GM12878 (cell line): ENCODE measurements at regions not wholly inside any gene's neighbourhood (a gene's known extent, or its start where the extent isn't known, plus 50 kb on each side); places are given as distances from the start of the nearest gene placed in this dataset.
"Not testable (repeated sequence)": the region's sequence is repeated elsewhere in the genome, so short reads cannot be mapped to it uniquely, and the experiment has no call there.

ENCODE experiments used
- ATAC-seq: fragments of 200-7000 bp; cut with Tn5 transposase; 3 replicates; pipeline ENCODE4 v1.9.1; 2020; ENCODE audit warnings: mild to moderate bottlenecking, moderate library complexity
- BruUV-seq: library from RNA; stranded (reverse); fragments of 400-500 nt; replicated peaks from 2 replicates; lab custom pipeline; 2021; lab: Mats Ljungman, UMichigan
- CTCF ChIA-PET: fragments of 300-600 bp; sonication (Branson Sonifier 250); formaldehyde crosslinking; extraction: SDS; loops from one replicate; lab custom pipeline; 2021; ENCODE audit warnings: inconsistent platforms; lab: Yijun Ruan, JAX
- POLR2A ChIA-PET: fragments of 350-600 bp; formaldehyde crosslinking; extraction: SDS; loops from one replicate; lab custom pipeline; 2021; ENCODE audit warnings: inconsistent platforms; lab: Charles Lee
- RAD21 ChIA-PET: fragments of 300-600 bp; sonication (Branson Sonifier 250); formaldehyde crosslinking; loops from one replicate; lab custom pipeline; 2023; ENCODE audit warnings: antibody characterized with exemption; ENCODE audit not compliant: unreplicated experiment; lab: Charles Lee
- SMC1A ChIA-PET: fragments of 300-600 bp; sonication (Branson Sonifier 250); formaldehyde crosslinking; loops from one replicate; lab custom pipeline; 2023; ENCODE audit not compliant: unreplicated experiment, uncharacterized antibody; lab: Charles Lee
- DNase-seq: peaks from one replicate; pipeline ENCODE4 v3.0.0-alpha.2; 2011; ENCODE audit warnings: low read depth, low spot score
- FAIRE-seq: peaks from 3 replicates; lab custom pipeline; 2011; peaks lifted over from hg19 to GRCh38; lab: Jason Lieb, UNC
- H2AFZ ChIP-seq: 2 replicates; pipeline ENCODE4 v1.6.0; 2011; ENCODE audit warnings: low read depth, low read length, control low read depth; ENCODE audit not compliant: control insufficient read depth
- H3K27ac ChIP-seq: 2 replicates; pipeline ENCODE4 v1.5.1; 2011; ENCODE audit warnings: control low read depth; ENCODE audit not compliant: control insufficient read depth, insufficient read depth
- H3K27me3 ChIP-seq, 2 experiments: replicated peaks in 1 of 2; 2 replicates each; pipeline versions ENCODE4 v1.6.0 to v1.6.1; 2011; ENCODE audit warnings: low read length in 1 of 2; ENCODE audit not compliant: control insufficient read depth in 2 of 2, insufficient read depth in 2 of 2
- H3K36me3 ChIP-seq, 2 experiments: 2 replicates each; pipeline ENCODE4 v1.5.1; 2011; ENCODE audit warnings: low read length in 1 of 2; ENCODE audit not compliant: control insufficient read depth in 2 of 2, insufficient read depth in 2 of 2
- H3K4me1 ChIP-seq: 2 replicates; pipeline ENCODE4 v1.6.1; 2011; ENCODE audit warnings: mild to moderate bottlenecking, low read length, moderate library complexity, mixed read lengths; ENCODE audit not compliant: control insufficient read depth, insufficient read depth
- H3K4me2 ChIP-seq: 2 replicates; pipeline ENCODE4 v1.6.0; 2011; ENCODE audit warnings: control low read depth; ENCODE audit not compliant: control insufficient read depth, insufficient read depth
- H3K4me3 ChIP-seq: fragments of 200-600 bp; sonication (generic); 2 replicates; pipeline ENCODE4 v1.5.1; 2016
- H3K79me2 ChIP-seq: 2 replicates; pipeline ENCODE4 v1.6.0; 2011; ENCODE audit warnings: low read length; ENCODE audit not compliant: control insufficient read depth, insufficient read depth
- H3K9ac ChIP-seq: 2 replicates; pipeline ENCODE4 v1.8.0; 2011; ENCODE audit warnings: low read length, control low read depth, mixed read lengths; ENCODE audit not compliant: control insufficient read depth, insufficient read depth
- H3K9me3 ChIP-seq: replicated peaks from 3 replicates; pipeline ENCODE4 v1.5.1; 2011; ENCODE audit warnings: mild to moderate bottlenecking, low read length; ENCODE audit not compliant: control insufficient read depth, insufficient read depth
- H4K20me1 ChIP-seq: 2 replicates; pipeline ENCODE4 v1.6.0; 2011; ENCODE audit not compliant: control insufficient read depth, insufficient read depth
- ASH2L ChIP-seq: fragments of 300-600, 200-600 bp; sonication (generic); IDR thresholded peaks from 2 replicates; pipeline ENCODE4 v1.6.1; 2017; ENCODE audit warnings: low read depth, mild to moderate bottlenecking, borderline replicate concordance
- GABPA ChIP-seq: IDR thresholded peaks from 2 replicates; pipeline ENCODE4 v1.6.1; 2014; ENCODE audit warnings: antibody characterized with exemption, low read depth, mild to moderate bottlenecking, inconsistent platforms
- KDM1A ChIP-seq: fragments of 200-600 bp; sonication (generic); IDR thresholded peaks from 2 replicates; pipeline ENCODE4 v1.6.1; 2016; ENCODE audit warnings: borderline replicate concordance
- MEF2B ChIP-seq: fragments of 450-650 bp; IDR thresholded peaks from 2 replicates; pipeline ENCODE4 v1.6.1; 2018; ENCODE audit warnings: mild to moderate bottlenecking, moderate library complexity; ENCODE audit not compliant: partially characterized antibody, poor library complexity, severe bottlenecking
- NFYA ChIP-seq: IDR thresholded peaks from 2 replicates; pipeline ENCODE4 v1.6.1; 2011; ENCODE audit warnings: low read depth, mild to moderate bottlenecking, low read length, improper control_type of control experiment, borderline replicate concordance
- RB1 ChIP-seq: fragments of 450-650 bp; formaldehyde crosslinking; IDR thresholded peaks from 2 replicates; pipeline ENCODE4 v1.6.1; 2017; ENCODE audit warnings: mild to moderate bottlenecking, borderline replicate concordance
- SKIL ChIP-seq: fragments of 450-650 bp; IDR thresholded peaks from 2 replicates; pipeline ENCODE4 v1.6.1; 2017; ENCODE audit warnings: mild to moderate bottlenecking, low read depth, inconsistent platforms; ENCODE audit not compliant: poor library complexity, severe bottlenecking
- WRNIP1 ChIP-seq: IDR thresholded peaks from 2 replicates; pipeline ENCODE4 v1.6.1; 2011; ENCODE audit warnings: low read depth, low read length, improper control_type of control experiment, borderline replicate concordance
- WGBS: methylation state at CpG from one replicate; pipeline ENCODE4 v1.1.6; 2016; ENCODE audit warnings: low lambda C conversion rate; ENCODE audit not compliant: insufficient replicate concordance, insufficient coverage; ENCODE audit errors: missing lambda C conversion rate; 5-methylcytosine and 5-hydroxymethylcytosine counted together
- in situ Hi-C: fragments of 300-500 bp; cut with MboI; formaldehyde crosslinking; loops from 9 replicates; pipeline ENCODE4 v1.14.3; 2018; ENCODE audit warnings: mixed read lengths
- intact Hi-C: fragments of 100-400 bp; cut with micrococcal nuclease; formaldehyde crosslinking; loops from one replicate; pipeline ENCODE4 v1.14.2; 2022; ENCODE audit not compliant: unreplicated experiment
- TF ChIP-seq, protein P1 (sequence below): IDR thresholded peaks from 2 replicates; pipeline ENCODE4 v1.6.1; 2011; ENCODE audit warnings: mild to moderate bottlenecking, low read depth, low read length, moderate library complexity; ENCODE audit not compliant: insufficient replicate concordance
- TF ChIP-seq, protein P2 (sequence below): fragments of 450-650 bp; IDR thresholded peaks from 2 replicates; pipeline ENCODE4 v1.6.1; 2017; ENCODE audit warnings: antibody characterized with exemption, mild to moderate bottlenecking, moderate library complexity

DNA sequence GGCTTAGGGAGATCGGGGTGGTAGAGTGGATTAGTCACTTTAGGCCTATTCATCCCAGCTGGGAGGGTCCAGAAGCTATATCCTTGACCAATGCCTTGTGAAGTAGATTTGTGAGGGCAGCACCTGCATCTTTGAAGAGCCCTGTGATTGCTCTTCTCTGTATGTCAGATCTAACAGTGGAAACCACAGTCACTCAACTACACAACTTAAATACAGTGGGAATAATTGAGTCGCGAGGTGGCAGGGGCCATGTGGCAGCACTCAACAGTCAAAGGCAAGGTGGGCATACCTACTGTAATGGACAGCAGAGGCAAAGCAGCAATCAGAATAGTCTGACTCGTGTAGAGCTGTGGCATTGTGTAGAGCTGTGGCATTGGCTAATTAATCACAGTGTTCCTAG lies 202.1 kb upstream of the KIF2A start:
- CTCF ChIA-PET, POLR2A ChIA-PET, H3K4me2 ChIP-seq, DNase-seq, in situ Hi-C loops, H2AFZ ChIP-seq, H3K4me1 ChIP-seq, H4K20me1 ChIP-seq, H3K36me3 ChIP-seq, H3K27ac ChIP-seq, H3K27me3 ChIP-seq, H3K79me2 ChIP-seq, H3K9me3 ChIP-seq, BruUV-seq, H3K4me3 ChIP-seq, RAD21 ChIA-PET, H3K9ac ChIP-seq, intact Hi-C loops, ATAC-seq, SMC1A ChIA-PET, FAIRE-seq: not testable (repeated sequence)
- 47% methylated on average over 4 of the region's 4 CpGs for WGBS

DNA sequence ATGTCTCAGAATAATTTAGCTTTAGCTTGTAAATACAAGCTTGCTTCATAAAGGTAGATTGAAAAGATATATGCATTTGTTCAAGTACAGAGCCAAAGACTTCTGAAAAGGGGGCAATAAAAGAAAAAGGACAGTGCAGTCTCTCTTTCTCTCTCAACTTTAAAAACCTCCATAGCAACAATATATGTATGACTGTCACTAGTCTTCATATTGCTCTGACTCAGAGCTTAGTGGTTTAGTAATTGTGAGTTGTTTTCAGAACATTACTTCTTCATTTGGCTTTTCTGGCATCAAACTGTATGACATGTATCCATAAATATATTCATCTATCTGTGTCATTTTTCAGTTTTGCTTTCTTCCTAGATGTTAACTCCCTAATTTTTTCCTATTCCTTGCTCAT lies 194.6 kb upstream of the KIF2A start:
- ChIA-PET POLR2A (interaction anchor here (0.6 kb wide), 1 partner anchor 825 kb away, joined by 4 read pairs; no protein-coding TSS in a partner anchor), CTCF (no interaction called here), SMC1A (interaction anchor here (0.7 kb wide), 1 partner anchor 19 kb away, joined by 3 read pairs; no protein-coding TSS in a partner anchor), RAD21 (no interaction called here)
- H4K20me1 ChIP-seq = no peaks in the 10 kb centered on the region
- in situ Hi-C loops = no loop called here
- no peak for ATAC-seq
- no peaks in the 10 kb centered on the region for H3K79me2 ChIP-seq
- H3K9me3 ChIP-seq = no peaks in the 10 kb centered on the region
- H3K4me2 ChIP-seq = no peak overlapping the region
- H3K9ac ChIP-seq = no peak overlapping the region
- no TSS peak for BruUV-seq
- no peaks in the 10 kb centered on the region for H3K4me1 ChIP-seq
- no peak for FAIRE-seq
- H2AFZ ChIP-seq = no peak overlapping the region
- DNase-seq = no peak
- H3K27me3 ChIP-seq = no peaks in the 10 kb centered on the region; a peak in 1 of 4 replicates
- intact Hi-C loops = no loop called here
- H3K36me3 ChIP-seq = no peaks in the 10 kb centered on the region
- H3K27ac ChIP-seq = no peak overlapping the region
- no peak overlapping the region for H3K4me3 ChIP-seq
- TF ChIP-seq, protein P1, sequence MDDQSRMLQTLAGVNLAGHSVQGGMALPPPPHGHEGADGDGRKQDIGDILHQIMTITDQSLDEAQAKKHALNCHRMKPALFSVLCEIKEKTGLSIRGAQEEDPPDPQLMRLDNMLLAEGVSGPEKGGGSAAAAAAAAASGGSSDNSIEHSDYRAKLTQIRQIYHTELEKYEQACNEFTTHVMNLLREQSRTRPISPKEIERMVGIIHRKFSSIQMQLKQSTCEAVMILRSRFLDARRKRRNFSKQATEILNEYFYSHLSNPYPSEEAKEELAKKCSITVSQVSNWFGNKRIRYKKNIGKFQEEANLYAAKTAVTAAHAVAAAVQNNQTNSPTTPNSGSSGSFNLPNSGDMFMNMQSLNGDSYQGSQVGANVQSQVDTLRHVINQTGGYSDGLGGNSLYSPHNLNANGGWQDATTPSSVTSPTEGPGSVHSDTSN = no peak
- no peak for TF ChIP-seq ASH2L
- TF ChIP-seq, protein P2, sequence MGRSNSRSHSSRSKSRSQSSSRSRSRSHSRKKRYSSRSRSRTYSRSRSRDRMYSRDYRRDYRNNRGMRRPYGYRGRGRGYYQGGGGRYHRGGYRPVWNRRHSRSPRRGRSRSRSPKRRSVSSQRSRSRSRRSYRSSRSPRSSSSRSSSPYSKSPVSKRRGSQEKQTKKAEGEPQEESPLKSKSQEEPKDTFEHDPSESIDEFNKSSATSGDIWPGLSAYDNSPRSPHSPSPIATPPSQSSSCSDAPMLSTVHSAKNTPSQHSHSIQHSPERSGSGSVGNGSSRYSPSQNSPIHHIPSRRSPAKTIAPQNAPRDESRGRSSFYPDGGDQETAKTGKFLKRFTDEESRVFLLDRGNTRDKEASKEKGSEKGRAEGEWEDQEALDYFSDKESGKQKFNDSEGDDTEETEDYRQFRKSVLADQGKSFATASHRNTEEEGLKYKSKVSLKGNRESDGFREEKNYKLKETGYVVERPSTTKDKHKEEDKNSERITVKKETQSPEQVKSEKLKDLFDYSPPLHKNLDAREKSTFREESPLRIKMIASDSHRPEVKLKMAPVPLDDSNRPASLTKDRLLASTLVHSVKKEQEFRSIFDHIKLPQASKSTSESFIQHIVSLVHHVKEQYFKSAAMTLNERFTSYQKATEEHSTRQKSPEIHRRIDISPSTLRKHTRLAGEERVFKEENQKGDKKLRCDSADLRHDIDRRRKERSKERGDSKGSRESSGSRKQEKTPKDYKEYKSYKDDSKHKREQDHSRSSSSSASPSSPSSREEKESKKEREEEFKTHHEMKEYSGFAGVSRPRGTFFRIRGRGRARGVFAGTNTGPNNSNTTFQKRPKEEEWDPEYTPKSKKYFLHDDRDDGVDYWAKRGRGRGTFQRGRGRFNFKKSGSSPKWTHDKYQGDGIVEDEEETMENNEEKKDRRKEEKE = no peak
- TF ChIP-seq WRNIP1 = no peak
- TF ChIP-seq RB1 = no peak
- no peak for TF ChIP-seq MEF2B
- no peak for TF ChIP-seq GABPA
- TF ChIP-seq NFYA = no peak
- no peak for TF ChIP-seq SKIL
- TF ChIP-seq KDM1A = no peak
